Choroid plexus epithelial cell (primary cell): ENCODE measurements at regions not wholly inside any gene's neighbourhood (a gene's known extent, or its start where the extent isn't known, plus 50 kb on each side); places are given as distances from the start of the nearest gene placed in this dataset.
A peak's percentile ranks its signal among the peaks of the same experiment; 100 is the strongest.

Source experiments
- DNase-seq: peaks from one replicate; pipeline ENCODE4 v3.0.0-alpha.2; 2010; ENCODE audit warnings: low read depth
- H3K4me3 ChIP-seq: 2 replicates; pipeline ENCODE4 v1.5.1; 2011; ENCODE audit warnings: low read depth, mild to moderate bottlenecking, control low read depth, low read length, moderate library complexity
- CTCF ChIP-seq: conservative IDR thresholded peaks from 2 replicates; pipeline ENCODE4 v1.5.1; 2011; ENCODE audit warnings: low read depth, mild to moderate bottlenecking, control low read depth, inconsistent platforms, low read length, moderate library complexity

DNA sequence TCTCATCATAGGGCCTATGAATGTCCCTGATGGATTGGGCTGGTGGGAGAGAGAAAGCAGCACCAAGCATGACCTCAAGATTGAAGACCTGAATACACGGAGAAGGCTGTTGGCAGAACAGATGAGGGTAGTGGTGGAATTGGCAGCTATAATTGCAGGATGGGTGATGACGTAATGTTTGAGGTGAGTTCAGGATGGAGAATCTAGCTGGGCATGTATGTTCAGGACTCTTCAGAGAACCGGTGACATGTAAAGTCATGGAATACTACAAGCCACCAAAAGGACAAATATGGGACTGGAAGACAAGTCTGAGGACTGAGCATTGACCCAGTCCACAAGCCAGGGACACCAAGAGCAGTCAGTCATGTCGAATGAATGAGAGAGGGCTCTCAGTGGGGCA, 999.8 kb upstream of the TMEM132C start:
- DNase-seq = no peak
- no peak for TF ChIP-seq CTCF
- no peak overlapping the region for H3K4me3 ChIP-seq

DNA sequence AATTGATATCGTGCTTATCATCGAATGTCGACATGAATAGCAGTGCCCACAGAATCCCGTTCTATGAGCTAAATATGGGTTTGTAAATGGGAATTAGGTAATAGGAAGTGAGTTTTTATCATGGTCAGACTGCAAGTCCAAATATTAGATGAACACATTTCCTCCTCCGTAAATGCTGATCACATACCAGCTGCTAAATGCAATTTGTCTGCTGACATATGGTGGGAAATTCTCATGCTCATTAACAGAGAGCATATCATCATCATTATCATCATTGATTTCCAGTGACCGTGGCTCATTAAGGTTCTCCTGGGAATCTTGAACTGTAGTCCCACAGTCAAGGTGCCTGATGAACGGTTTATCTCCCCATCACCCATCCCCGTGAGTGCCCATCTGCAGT, 998.8 kb upstream of the TMEM132C start:
- no peak for TF ChIP-seq CTCF
- no peak for DNase-seq

GRCh38 chr12:127268706-127269425, 998.1 kb upstream of the TMEM132C start:
- TF ChIP-seq CTCF = no peak
- no peak overlapping the region for H3K4me3 ChIP-seq
- no peak for DNase-seq

More for the DNA sequence above, 998.8 kb upstream of the TMEM132C start:
- no peak overlapping the region for H3K4me3 ChIP-seq

GRCh38 chr12:127270193-127270592, 996.8 kb upstream of the TMEM132C start:
- no peak for TF ChIP-seq CTCF
- H3K4me3 ChIP-seq = no peak overlapping the region
- peak; percentile 73 for DNase-seq

- no peak for TF ChIP-seq CTCF
Measured at GRCh38 chr12:127271776-127272175, 995.2 kb upstream of the TMEM132C start.

DNA sequence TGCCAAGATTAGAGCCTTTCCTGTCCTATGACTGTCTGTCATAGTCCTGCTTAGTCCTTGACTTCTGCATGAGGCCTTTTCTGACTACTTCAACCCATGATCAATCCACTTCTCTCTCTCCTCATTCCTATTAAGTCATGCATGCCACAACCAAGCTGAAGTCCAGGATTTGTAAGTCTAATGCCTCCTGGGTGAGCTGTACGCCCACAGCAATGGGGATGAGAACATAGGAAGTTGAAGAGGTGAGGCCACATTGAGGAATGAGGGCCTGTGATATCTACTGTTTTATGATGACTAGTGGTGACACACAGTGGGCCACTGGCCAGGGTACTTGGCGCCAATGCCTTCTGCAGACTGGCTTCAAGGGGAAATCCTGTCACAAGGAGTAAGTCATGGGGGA, 994.1 kb upstream of the TMEM132C start:
- peak; percentile 45 for DNase-seq
- no peak for TF ChIP-seq CTCF
- H3K4me3 ChIP-seq = no peak overlapping the region

More at GRCh38 chr12:127271776-127272175, 995.2 kb upstream of the TMEM132C start:
- H3K4me3 ChIP-seq = no peak overlapping the region
- DNase-seq = no peak

- DNase-seq = no peak
- no peak overlapping the region for H3K4me3 ChIP-seq
- no peak for TF ChIP-seq CTCF
Measured at GRCh38 chr12:127273626-127274025, 993.3 kb upstream of the TMEM132C start.
